ENCODE measurements at regions not wholly inside any gene's neighbourhood (a gene's known extent, or its start where the extent isn't known, plus 50 kb on each side); places are given as distances from the start of the nearest gene placed in this dataset.

GRCh38 chr12:41905073-41905758 lies 239.5 kb downstream of the GXYLT1 start:
- no peak for TF ChIP-seq CTCF (conservative IDR thresholded peaks at IDR 0.05)
- H3K9me3 Mint-ChIP-seq, result peaks cover 4% of the 10 kb centered on the region
- no peak overlapping the region for H3K4me3 Mint-ChIP-seq
- H3K27ac Mint-ChIP-seq, result no peak overlapping the region
- no peak for DNase-seq (ENCODE audit: extremely low spot score, unreplicated experiment)
- no peaks in the 10 kb centered on the region for H3K27me3 Mint-ChIP-seq
- peaks cover 4% of the 10 kb centered on the region for H3K4me1 Mint-ChIP-seq (ENCODE audit: unreplicated experiment)
- H3K36me3 Mint-ChIP-seq, result no peaks in the 10 kb centered on the region

DNA sequence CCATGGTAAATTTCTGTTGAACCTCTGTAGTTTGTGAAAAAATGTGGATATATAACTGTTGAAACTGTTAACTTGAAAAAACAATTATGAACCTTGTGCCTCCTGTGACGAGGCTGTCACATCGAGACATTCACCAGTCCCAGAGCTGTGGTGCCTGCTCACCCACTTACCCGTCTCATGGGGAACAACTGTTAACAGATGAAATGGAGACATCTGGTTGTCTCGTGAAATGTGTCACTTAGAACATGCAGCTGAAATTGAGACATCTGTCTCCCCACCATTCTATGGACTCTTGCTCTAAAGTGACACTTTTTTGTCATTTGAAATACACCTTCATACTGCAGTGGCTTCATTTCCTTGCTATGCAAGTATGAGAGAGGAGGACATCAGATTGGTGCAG lies 240.6 kb downstream of the GXYLT1 start:
- H3K27ac Mint-ChIP-seq, result no peak overlapping the region
- H3K4me3 Mint-ChIP-seq, result no peak overlapping the region
- peaks cover 5% of the 10 kb centered on the region for H3K9me3 Mint-ChIP-seq
- no peak for TF ChIP-seq CTCF (conservative IDR thresholded peaks at IDR 0.05)
- H3K36me3 Mint-ChIP-seq, result no peaks in the 10 kb centered on the region
- no peaks in the 10 kb centered on the region for H3K27me3 Mint-ChIP-seq
- DNase-seq (ENCODE audit: extremely low spot score, unreplicated experiment), result no peak
- peaks cover 4% of the 10 kb centered on the region for H3K4me1 Mint-ChIP-seq (ENCODE audit: unreplicated experiment)

DNA sequence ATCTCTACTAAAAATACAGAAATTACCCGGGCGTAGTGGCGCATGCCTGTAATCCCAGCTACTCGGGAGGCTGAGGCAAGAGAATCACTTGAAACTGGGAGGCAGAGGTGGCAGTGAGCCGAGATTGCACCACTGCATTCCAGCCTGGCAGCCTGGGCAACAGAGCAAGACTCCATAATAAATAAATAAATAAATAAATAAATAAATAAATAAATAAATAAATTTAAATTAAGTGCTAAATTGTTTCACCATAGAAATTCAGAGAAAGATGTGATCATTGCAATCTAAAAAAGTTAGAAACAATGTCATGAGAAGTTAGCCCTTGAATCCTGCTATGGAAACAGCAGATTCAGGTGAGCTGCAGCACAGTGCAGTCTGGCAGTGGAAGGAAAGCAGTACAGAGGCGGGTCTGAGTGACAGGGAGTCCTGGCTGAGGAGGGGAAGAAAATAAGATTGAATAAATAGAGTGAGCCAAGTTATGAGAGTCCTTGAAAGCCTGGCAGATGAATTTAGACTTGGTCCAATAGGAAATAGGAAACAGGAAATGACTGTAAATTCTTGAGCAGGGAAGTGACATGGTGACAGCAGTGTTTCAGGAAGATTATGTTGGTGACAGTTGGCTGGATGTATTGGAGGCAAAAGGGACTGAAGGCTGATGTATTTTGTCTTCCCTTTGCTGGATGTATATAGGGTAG lies 241.5 kb downstream of the GXYLT1 start:
- no peak for TF ChIP-seq CTCF (conservative IDR thresholded peaks at IDR 0.05)

DNA sequence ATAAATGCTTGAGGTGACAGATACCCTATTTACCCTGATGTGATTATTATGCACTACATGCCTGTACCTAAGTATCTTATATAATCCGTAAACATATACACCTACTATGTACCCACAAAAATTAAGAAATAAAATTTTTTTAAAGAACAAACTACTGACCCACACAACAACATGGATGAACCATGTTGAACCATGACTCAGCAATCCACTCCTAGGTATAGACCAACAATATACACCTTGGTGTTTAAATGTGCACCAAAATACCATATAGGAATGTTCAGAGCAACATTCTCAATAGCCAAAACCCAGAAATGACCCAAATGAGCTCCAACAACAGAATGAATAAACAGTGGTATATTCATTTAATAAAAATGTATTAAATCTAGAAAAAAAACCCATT lies 245.1 kb downstream of the GXYLT1 start:
- H3K9me3 Mint-ChIP-seq, result peaks cover 10% of the 10 kb centered on the region
- TF ChIP-seq CTCF (conservative IDR thresholded peaks at IDR 0.05), result no peak

More for the DNA sequence above, 241.5 kb downstream of the GXYLT1 start:
- Mint-ChIP-seq H3K36me3 (no peaks in the 10 kb centered on the region), H3K4me3 (no peak overlapping the region), H3K4me1 (ENCODE audit: unreplicated experiment) (peaks cover 1% of the 10 kb centered on the region), H3K9me3 (peaks cover 9% of the 10 kb centered on the region), H3K27ac (no peak overlapping the region), H3K27me3 (no peaks in the 10 kb centered on the region)
- no peak for DNase-seq (ENCODE audit: extremely low spot score, unreplicated experiment)

DNA sequence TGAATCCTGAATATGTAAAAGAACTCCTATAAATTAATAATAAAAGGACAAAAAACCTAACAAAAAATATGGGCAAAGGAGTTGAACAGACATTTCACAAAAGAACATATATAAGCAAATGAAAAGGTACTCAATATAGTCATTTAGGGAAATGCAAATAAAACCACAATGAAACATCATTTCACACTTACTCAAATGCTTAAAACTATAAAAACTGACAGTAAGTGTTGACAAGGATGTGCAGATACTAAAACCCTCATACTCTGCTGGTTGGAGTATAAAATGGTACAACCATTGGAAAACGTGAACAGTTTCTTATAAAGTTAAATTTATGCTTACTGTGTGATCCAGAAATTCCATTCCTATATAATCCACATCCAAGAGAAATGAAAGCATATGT lies 247.1 kb downstream of the GXYLT1 start:
- DNase-seq (ENCODE audit: extremely low spot score, unreplicated experiment), result no peak
- no peaks in the 10 kb centered on the region for H3K27me3 Mint-ChIP-seq
- no peak for TF ChIP-seq CTCF (conservative IDR thresholded peaks at IDR 0.05)
- H3K27ac Mint-ChIP-seq, result no peak overlapping the region
- no peak overlapping the region for H3K4me3 Mint-ChIP-seq
- H3K4me1 Mint-ChIP-seq (ENCODE audit: unreplicated experiment), result no peaks in the 10 kb centered on the region
- H3K9me3 Mint-ChIP-seq, result peaks cover 10% of the 10 kb centered on the region
- H3K36me3 Mint-ChIP-seq, result no peaks in the 10 kb centered on the region

More for the DNA sequence above, 245.1 kb downstream of the GXYLT1 start:
- H3K27me3 Mint-ChIP-seq, result no peaks in the 10 kb centered on the region
- no peaks in the 10 kb centered on the region for H3K4me1 Mint-ChIP-seq (ENCODE audit: unreplicated experiment)
- DNase-seq (ENCODE audit: extremely low spot score, unreplicated experiment), result no peak
- H3K27ac Mint-ChIP-seq, result no peak overlapping the region
- no peaks in the 10 kb centered on the region for H3K36me3 Mint-ChIP-seq
- no peak overlapping the region for H3K4me3 Mint-ChIP-seq
